ENCODE measurements at regions not wholly inside any gene's neighbourhood (a gene's known extent, or its start where the extent isn't known, plus 50 kb on each side); places are given as distances from the start of the nearest gene placed in this dataset.

- no peak overlapping the region for H3K27ac ChIP-seq (ENCODE audit: low read depth in 1 of 2, low read length in 2 of 2)
- H3K4me1 ChIP-seq (ENCODE audit: control insufficient read depth in 4 of 4, insufficient read depth in 4 of 4, low read length in 3 of 4): no peaks in the 10 kb centered on the region
- no peak overlapping the region for H3K4me3 ChIP-seq (ENCODE audit: low read depth in 1 of 3, low read length in 3 of 3)
- 72% methylated on average over 3 of the region's 3 CpGs for WGBS
- no peaks in the 10 kb centered on the region for H3K36me3 ChIP-seq (ENCODE audit: control insufficient read depth in 4 of 4, insufficient read depth in 3 of 4, low read depth in 1 of 4, low read length in 3 of 4)
- no peak for DNase-seq (ENCODE audit: low spot score)
- no peak for TF ChIP-seq RAD21 (IDR thresholded peaks at IDR 0.05)
- TF ChIP-seq RXRA (IDR thresholded peaks at IDR 0.05): no peak
- no peak for TF ChIP-seq EGR1 (IDR thresholded peaks at IDR 0.05; ENCODE audit: low read depth in 2 of 2)
- TF ChIP-seq HNF4A (conservative IDR thresholded peaks at IDR 0.05): no peak
- no peak for TF ChIP-seq HNF4G (IDR thresholded peaks at IDR 0.05)
- no peak for TF ChIP-seq NR2F2 (IDR thresholded peaks at IDR 0.05)
- TF ChIP-seq FOXA2 (IDR thresholded peaks at IDR 0.05): no peak
- TF ChIP-seq SP1 (IDR thresholded peaks at IDR 0.05): no peak
- TF ChIP-seq ATF3 (IDR thresholded peaks at IDR 0.05): no peak
- no peak for TF ChIP-seq JUND (IDR thresholded peaks at IDR 0.05)
- no peak for TF ChIP-seq YY1 (IDR thresholded peaks at IDR 0.05)
- H3K9me3 ChIP-seq (ENCODE audit: control insufficient read depth in 4 of 4, low read length in 3 of 4): no peaks in the 10 kb centered on the region
- H3K9ac ChIP-seq (ENCODE audit: low read depth in 1 of 2, low read length in 2 of 2): no peak overlapping the region
- H3K27me3 ChIP-seq (ENCODE audit: control insufficient read depth in 4 of 4, insufficient read depth in 4 of 4, low read length in 3 of 4): no peaks in the 10 kb centered on the region
These were observed 767.1 kb upstream of the PRMT6 start for GRCh38 chr1:106289265-106289928.

GRCh38 chr1:106290805-106291501, 765.5 kb upstream of the PRMT6 start:
- no peak for TF ChIP-seq EGR1 (IDR thresholded peaks at IDR 0.05; ENCODE audit: low read depth in 2 of 2)
- TF ChIP-seq REST (IDR thresholded peaks at IDR 0.05): no peak
- TF ChIP-seq YY1 (IDR thresholded peaks at IDR 0.05): no peak
- no peak for TF ChIP-seq RAD21 (IDR thresholded peaks at IDR 0.05)
- no peak for TF ChIP-seq GABPA (IDR thresholded peaks at IDR 0.05 in 1 of 2, conservative IDR thresholded peaks at IDR 0.05 in 1 of 2)
- TF ChIP-seq ZBTB33 (IDR thresholded peaks at IDR 0.05): no peak
- no peak overlapping the region for H3K9ac ChIP-seq (ENCODE audit: low read depth in 1 of 2, low read length in 2 of 2)
- H3K36me3 ChIP-seq (ENCODE audit: control insufficient read depth in 4 of 4, insufficient read depth in 3 of 4, low read depth in 1 of 4, low read length in 3 of 4): no peaks in the 10 kb centered on the region
- no peak overlapping the region for H3K4me3 ChIP-seq (ENCODE audit: low read depth in 1 of 3, low read length in 3 of 3)
- no peaks in the 10 kb centered on the region for H3K9me3 ChIP-seq (ENCODE audit: control insufficient read depth in 4 of 4, low read length in 3 of 4)
- H3K27ac ChIP-seq (ENCODE audit: low read depth in 1 of 2, low read length in 2 of 2): no peak overlapping the region
- 66% methylated on average over 13 of the region's 13 CpGs for WGBS
- no peak for DNase-seq (ENCODE audit: low spot score)
- no peaks in the 10 kb centered on the region for H3K27me3 ChIP-seq (ENCODE audit: control insufficient read depth in 4 of 4, insufficient read depth in 4 of 4, low read length in 3 of 4)
- H3K4me1 ChIP-seq (ENCODE audit: control insufficient read depth in 4 of 4, insufficient read depth in 4 of 4, low read length in 3 of 4): no peaks in the 10 kb centered on the region

All from liver (tissue), 7 donors.